HepG2 (cell line): ENCODE measurements at regions not wholly inside any gene's neighbourhood (a gene's known extent, or its start where the extent isn't known, plus 50 kb on each side); places are given as distances from the start of the nearest gene placed in this dataset.

Experiments
- ATAC-seq: fragments of 200-7000 bp; cut with Tn5 transposase; 3 replicates; pipeline ENCODE4 v1.9.1; 2020; ENCODE audit warnings: mild to moderate bottlenecking, moderate library complexity
- BruUV-seq: library from RNA; stranded (reverse); fragments of 400-500 nt; replicated peaks from 2 replicates; lab custom pipeline; 2021; lab: Mats Ljungman, UMichigan
- CTCF ChIA-PET: fragments of 300-600 bp; formaldehyde crosslinking; extraction: SDS; loops from one replicate; lab custom pipeline; 2021; ENCODE audit warnings: low total read pairs, inconsistent platforms, low intra/inter-chr PET ratio; lab: Yijun Ruan, JAX
- POLR2A ChIA-PET: fragments of 350-600 bp; sonication (Branson Sonifier 250); formaldehyde crosslinking; loops from one replicate; lab custom pipeline; 2020; ENCODE audit warnings: antibody characterized with exemption, inconsistent platforms; lab: Yijun Ruan, JAX
- DNase-seq: peaks from one replicate; pipeline ENCODE4 v3.0.0-alpha.2; 2015; ENCODE audit warnings: low spot score
- FAIRE-seq: peaks from 3 replicates; lab custom pipeline; 2011; peaks lifted over from hg19 to GRCh38; lab: Jason Lieb, UNC
- H2AFZ ChIP-seq: one replicate; pipeline ENCODE4 v1.6.1; 2011; ENCODE audit warnings: low read length, inconsistent platforms
- H3K27ac ChIP-seq: fragments of 300-600 bp; 3 replicates; pipeline ENCODE4 v1.8.0; 2011; ENCODE audit warnings: mixed run types, mild to moderate bottlenecking, mixed read lengths, low read length, inconsistent platforms; ENCODE audit not compliant: insufficient read depth; ENCODE audit errors: extremely low read length
- H3K27me3 ChIP-seq, 2 experiments: fragments of 200-600 bp in 1 of 2; 2 replicates in 1 of 2; 3 replicates in 1 of 2; pipeline versions ENCODE4 v1.6.0 to v1.8.0; 2011; ENCODE audit warnings: low read length in 2 of 2, mild to moderate bottlenecking in 2 of 2, moderate library complexity in 2 of 2, inconsistent platforms in 1 of 2; ENCODE audit not compliant: insufficient read depth in 2 of 2, control insufficient read depth in 1 of 2
- H3K36me3 ChIP-seq, 2 experiments: fragments of 200-600 bp in 1 of 2; replicated peaks in 1 of 2; 2 replicates in 1 of 2; 3 replicates in 1 of 2; pipeline versions ENCODE4 v1.5.1 to v1.8.0; 2011; ENCODE audit warnings: low read length in 2 of 2, inconsistent platforms in 1 of 2; ENCODE audit not compliant: insufficient read depth in 2 of 2, control insufficient read depth in 1 of 2
- H3K4me1 ChIP-seq: 2 replicates; pipeline ENCODE4 v1.5.1; 2012; ENCODE audit warnings: low read length, inconsistent platforms; ENCODE audit not compliant: insufficient read depth
- H3K4me2 ChIP-seq: 2 replicates; pipeline ENCODE4 v1.6.0; 2011; ENCODE audit warnings: low read depth, low read length, inconsistent platforms
- H3K4me3 ChIP-seq, 3 experiments: fragments of 200-600 bp in 1 of 3; sonication (generic), shearing (Covaris generic) in 1 of 3; replicated peaks in 1 of 3; 2 replicates each; pipeline ENCODE4 v1.5.1; 2011 to 2016; ENCODE audit warnings: low read length in 3 of 3, inconsistent platforms in 2 of 3, low read depth in 2 of 3, mild to moderate bottlenecking in 2 of 3, control low read depth in 1 of 3, mixed read lengths in 1 of 3; ENCODE audit not compliant: insufficient read depth in 1 of 3
- H3K79me2 ChIP-seq: one replicate; pipeline ENCODE4 v1.6.1; 2011; ENCODE audit warnings: low read length, inconsistent platforms; ENCODE audit not compliant: insufficient read depth
- H3K9ac ChIP-seq: 2 replicates; pipeline ENCODE4 v1.6.0; 2011; ENCODE audit warnings: mild to moderate bottlenecking, low read depth, low read length, inconsistent platforms; ENCODE audit not compliant: insufficient read depth
- H3K9me3 ChIP-seq: 2 replicates; pipeline ENCODE4 v1.5.1; 2012; ENCODE audit warnings: mild to moderate bottlenecking, low read length
- H4K20me1 ChIP-seq: 2 replicates; pipeline ENCODE4 v1.6.0; 2011; ENCODE audit warnings: inconsistent platforms, mild to moderate bottlenecking, low read length, moderate library complexity; ENCODE audit not compliant: insufficient read depth
- AKNA ChIP-seq: sonication (generic); formaldehyde crosslinking; IDR thresholded peaks from 2 replicates; pipeline ENCODE4 v1.4.0; 2020; ENCODE audit warnings: missing genetic modification reagents, borderline replicate concordance
- BATF2 ChIP-seq: sonication (generic); formaldehyde crosslinking; IDR thresholded peaks from 2 replicates; pipeline ENCODE4 v1.8.0; 2022; ENCODE audit warnings: mild to moderate bottlenecking, missing genetic modification reagents, moderate library complexity
- BHLHE40 ChIP-seq: IDR thresholded peaks from 2 replicates; pipeline ENCODE4 v1.6.1; 2011; ENCODE audit warnings: low read length, improper control_type of control experiment
- CHD4 ChIP-seq: fragments of 200-600 bp; sonication (generic); IDR thresholded peaks from 2 replicates; pipeline ENCODE4 v1.7.0; 2017; ENCODE audit warnings: mild to moderate bottlenecking, low read length, borderline replicate concordance
- CSRNP1 ChIP-seq: sonication (generic); formaldehyde crosslinking; IDR thresholded peaks from 2 replicates; pipeline ENCODE4 v1.8.1; 2023; ENCODE audit warnings: mild to moderate bottlenecking, missing genetic modification reagents
- ELK4 ChIP-seq: sonication (generic); formaldehyde crosslinking; IDR thresholded peaks from 2 replicates; pipeline ENCODE4 v1.9.0; 2021; ENCODE audit warnings: missing genetic modification reagents, borderline replicate concordance
- MED8 ChIP-seq: sonication (generic); formaldehyde crosslinking; IDR thresholded peaks from 2 replicates; pipeline ENCODE4 v1.8.1; 2023; ENCODE audit warnings: mild to moderate bottlenecking, missing genetic modification reagents; ENCODE audit not compliant: insufficient replicate concordance
- MYNN ChIP-seq: sonication (generic); formaldehyde crosslinking; IDR thresholded peaks from 2 replicates; pipeline ENCODE4 v1.4.0; 2020; ENCODE audit warnings: mild to moderate bottlenecking, low read depth, missing genetic modification reagents
- PAF1 ChIP-seq: IDR thresholded peaks from 2 replicates; pipeline ENCODE4 v1.6.1; 2016; ENCODE audit warnings: missing genetic modification reagents, missing compliant biosample characterization
- ZFYVE20 ChIP-seq: sonication (generic); formaldehyde crosslinking; IDR thresholded peaks from 2 replicates; pipeline ENCODE4 v1.8.0; 2023; ENCODE audit warnings: low read depth, mild to moderate bottlenecking, moderate library complexity, missing genetic modification reagents, borderline replicate concordance
- ZNF234 ChIP-seq: sonication (generic); formaldehyde crosslinking; conservative IDR thresholded peaks from 2 replicates; pipeline ENCODE4 v1.5.1; 2020; ENCODE audit warnings: mild to moderate bottlenecking, missing genetic modification reagents
- ZSCAN25 ChIP-seq: sonication (generic); formaldehyde crosslinking; IDR thresholded peaks from 2 replicates; pipeline ENCODE4 v1.8.0; 2022; ENCODE audit warnings: mild to moderate bottlenecking, missing genetic modification reagents
- in situ Hi-C: cut with HindIII; loops from 2 replicates; pipeline ENCODE4 v1.10.0; 2017; ENCODE audit warnings: low pct_unique_long_range_greater_than_20kb; ENCODE audit not compliant: extremely low pct_ligation_motif_present
- intact Hi-C: fragments of 100-400 bp; cut with micrococcal nuclease; formaldehyde crosslinking; loops from one replicate; pipeline ENCODE4 v1.10.0; 2022; ENCODE audit not compliant: unreplicated experiment
- TF ChIP-seq, protein P1 (sequence below): IDR thresholded peaks from 2 replicates; pipeline ENCODE4 v1.4.0; 2020; ENCODE audit warnings: mild to moderate bottlenecking, missing genetic modification reagents

DNA sequence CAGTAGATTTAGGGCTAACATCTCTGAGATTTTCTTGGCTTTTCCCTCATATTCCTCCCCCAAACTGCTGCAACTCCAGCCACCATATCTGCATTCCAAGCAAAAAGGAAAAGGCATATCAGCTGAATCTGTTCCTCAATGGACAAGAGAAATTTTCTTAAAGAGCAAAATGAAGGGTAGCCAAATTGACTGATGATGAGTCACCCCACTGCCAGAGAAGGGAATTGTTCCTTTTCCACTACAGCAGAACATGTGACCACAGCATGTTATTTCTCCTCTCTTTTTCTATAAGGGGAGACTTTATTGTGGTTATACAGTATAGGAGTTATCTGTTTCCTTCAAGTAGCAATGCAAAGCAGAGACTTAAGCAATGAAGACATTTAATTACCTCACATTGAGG, 172.5 kb downstream of the MTHFS start:
- FAIRE-seq, result no peak
- Histone ChIP-seq H4K20me1 (no peaks in the 10 kb centered on the region), H3K27me3 (peaks cover 0 to 3% of the 10 kb centered on the region in 2 experiments; a peak in 1 of 5 replicates), H3K4me1 (no peaks in the 10 kb centered on the region), H3K9ac (no peak overlapping the region), H3K27ac (no peak overlapping the region), H3K9me3 (no peaks in the 10 kb centered on the region), H3K36me3 (no peaks in the 10 kb centered on the region), H2AFZ (no peak overlapping the region), H3K4me2 (no peak overlapping the region), H3K79me2 (no peaks in the 10 kb centered on the region), H3K4me3 (no peak overlapping the region)
- CTCF ChIA-PET, result no interaction called here
- intact Hi-C loops (no loop called here), in situ Hi-C loops (no loop called here)
- DNase-seq, result no peak
- no peak for TF ChIP-seq ZFYVE20 (CRISPR knock-in tag)
- no peak for TF ChIP-seq MED8
- TF ChIP-seq MYNN (CRISPR knock-in tag), result no peak
- no peak for TF ChIP-seq PAF1 (CRISPR knock-in tag)
- TF ChIP-seq, protein P1, sequence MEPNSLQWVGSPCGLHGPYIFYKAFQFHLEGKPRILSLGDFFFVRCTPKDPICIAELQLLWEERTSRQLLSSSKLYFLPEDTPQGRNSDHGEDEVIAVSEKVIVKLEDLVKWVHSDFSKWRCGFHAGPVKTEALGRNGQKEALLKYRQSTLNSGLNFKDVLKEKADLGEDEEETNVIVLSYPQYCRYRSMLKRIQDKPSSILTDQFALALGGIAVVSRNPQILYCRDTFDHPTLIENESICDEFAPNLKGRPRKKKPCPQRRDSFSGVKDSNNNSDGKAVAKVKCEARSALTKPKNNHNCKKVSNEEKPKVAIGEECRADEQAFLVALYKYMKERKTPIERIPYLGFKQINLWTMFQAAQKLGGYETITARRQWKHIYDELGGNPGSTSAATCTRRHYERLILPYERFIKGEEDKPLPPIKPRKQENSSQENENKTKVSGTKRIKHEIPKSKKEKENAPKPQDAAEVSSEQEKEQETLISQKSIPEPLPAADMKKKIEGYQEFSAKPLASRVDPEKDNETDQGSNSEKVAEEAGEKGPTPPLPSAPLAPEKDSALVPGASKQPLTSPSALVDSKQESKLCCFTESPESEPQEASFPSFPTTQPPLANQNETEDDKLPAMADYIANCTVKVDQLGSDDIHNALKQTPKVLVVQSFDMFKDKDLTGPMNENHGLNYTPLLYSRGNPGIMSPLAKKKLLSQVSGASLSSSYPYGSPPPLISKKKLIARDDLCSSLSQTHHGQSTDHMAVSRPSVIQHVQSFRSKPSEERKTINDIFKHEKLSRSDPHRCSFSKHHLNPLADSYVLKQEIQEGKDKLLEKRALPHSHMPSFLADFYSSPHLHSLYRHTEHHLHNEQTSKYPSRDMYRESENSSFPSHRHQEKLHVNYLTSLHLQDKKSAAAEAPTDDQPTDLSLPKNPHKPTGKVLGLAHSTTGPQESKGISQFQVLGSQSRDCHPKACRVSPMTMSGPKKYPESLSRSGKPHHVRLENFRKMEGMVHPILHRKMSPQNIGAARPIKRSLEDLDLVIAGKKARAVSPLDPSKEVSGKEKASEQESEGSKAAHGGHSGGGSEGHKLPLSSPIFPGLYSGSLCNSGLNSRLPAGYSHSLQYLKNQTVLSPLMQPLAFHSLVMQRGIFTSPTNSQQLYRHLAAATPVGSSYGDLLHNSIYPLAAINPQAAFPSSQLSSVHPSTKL (CRISPR knock-in tag), result no peak
- no peak for TF ChIP-seq ZNF234 (CRISPR knock-in tag)
- no peak for TF ChIP-seq CHD4
- no peak for TF ChIP-seq AKNA (CRISPR knock-in tag)
- TF ChIP-seq ELK4 (CRISPR knock-in tag), result no peak
- no peak for TF ChIP-seq CSRNP1 (CRISPR knock-in tag)
- TF ChIP-seq ZSCAN25 (CRISPR knock-in tag), result no peak
- TF ChIP-seq BATF2 (CRISPR knock-in tag), result no peak
- TF ChIP-seq BHLHE40, result no peak
- BruUV-seq, result no TSS peak
- no peak for ATAC-seq
- POLR2A ChIA-PET, result no interaction called here
